DMS53 treated with DMSO at 0.1 percent for 48 hours (cell line): ENCODE measurements at regions not wholly inside any gene's neighbourhood (a gene's known extent, or its start where the extent isn't known, plus 50 kb on each side); places are given as distances from the start of the nearest gene placed in this dataset.

Experiments
- DNase-seq: peaks from one replicate; lab custom pipeline; 2025; ENCODE audit not compliant: unreplicated experiment; lab: John Stamatoyannopoulos, UW

DNA sequence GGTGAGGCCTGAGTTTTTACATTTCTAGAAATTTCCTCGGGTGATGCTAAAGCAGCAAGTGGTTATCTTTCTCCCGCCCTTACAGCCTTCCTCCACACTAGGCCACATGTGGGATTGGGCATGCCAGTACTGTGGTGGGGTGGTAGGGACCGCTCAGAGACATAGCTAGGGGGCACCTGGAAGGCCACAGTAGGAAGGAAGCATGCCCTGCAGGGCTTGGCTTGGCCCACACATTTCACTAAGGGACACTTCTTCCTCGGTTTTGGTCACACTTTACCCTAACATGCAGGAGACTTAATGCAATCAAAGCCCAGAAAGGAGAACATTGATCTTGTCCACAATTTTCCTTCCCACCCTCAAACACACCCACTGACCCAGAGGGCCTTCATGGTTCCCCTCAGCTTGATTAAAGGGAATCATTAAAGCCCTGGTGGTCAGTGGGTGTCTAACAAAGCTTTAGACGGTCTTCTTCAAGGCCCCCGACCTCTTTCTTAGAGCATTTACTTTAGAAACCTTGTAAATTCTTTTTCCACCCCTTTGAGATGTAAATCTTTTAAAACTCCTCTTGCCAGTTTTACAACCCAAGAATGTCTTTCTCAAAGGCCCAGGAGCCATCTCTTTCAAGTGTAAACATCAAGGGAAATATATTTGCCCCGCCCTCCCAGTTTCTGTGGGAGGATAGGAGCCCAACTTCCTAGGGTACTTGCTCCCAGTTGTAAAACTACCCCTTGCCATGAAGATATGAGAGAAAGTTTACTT, 246.4 kb upstream of the PTBP2 start:
- no peak for DNase-seq

DNA sequence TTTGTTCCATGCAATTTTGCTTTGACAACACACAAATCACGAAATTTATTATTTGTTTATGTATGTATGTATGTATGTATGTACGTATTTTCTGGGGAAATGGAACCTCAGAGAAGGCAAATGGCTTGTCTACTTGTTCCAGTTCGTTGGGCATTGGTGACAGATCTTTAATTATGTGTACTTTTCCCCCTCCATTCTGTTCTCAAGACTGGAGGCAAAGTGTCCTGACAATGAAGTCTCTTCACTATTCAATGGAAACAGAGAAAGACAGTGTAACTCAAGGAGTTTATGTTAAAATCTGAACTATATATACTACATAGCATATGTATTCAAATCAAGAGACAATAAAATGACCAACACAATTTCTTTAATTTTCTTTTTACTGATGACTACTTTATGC, 245.7 kb upstream of the PTBP2 start:
- DNase-seq = no peak

DNA sequence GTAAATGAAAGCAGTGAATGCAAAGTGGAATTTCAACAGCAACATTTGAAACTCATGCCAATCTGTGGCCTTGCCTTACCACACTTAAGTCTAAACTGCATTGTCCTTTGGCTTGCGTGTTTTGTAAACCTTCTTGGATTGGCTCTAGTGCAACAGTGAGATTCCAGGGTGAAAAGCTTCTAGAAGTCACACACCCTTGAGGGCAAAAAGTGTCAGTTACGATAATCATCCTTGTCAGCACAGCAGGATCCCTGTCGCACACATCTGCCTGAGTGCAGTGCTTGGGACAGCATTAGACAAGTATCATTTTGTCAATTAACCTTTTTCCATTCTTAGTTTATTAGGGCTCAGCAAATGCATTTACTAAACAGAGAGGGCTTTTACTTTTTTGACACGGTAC, 243.4 kb upstream of the PTBP2 start:
- DNase-seq = no peak

DNA sequence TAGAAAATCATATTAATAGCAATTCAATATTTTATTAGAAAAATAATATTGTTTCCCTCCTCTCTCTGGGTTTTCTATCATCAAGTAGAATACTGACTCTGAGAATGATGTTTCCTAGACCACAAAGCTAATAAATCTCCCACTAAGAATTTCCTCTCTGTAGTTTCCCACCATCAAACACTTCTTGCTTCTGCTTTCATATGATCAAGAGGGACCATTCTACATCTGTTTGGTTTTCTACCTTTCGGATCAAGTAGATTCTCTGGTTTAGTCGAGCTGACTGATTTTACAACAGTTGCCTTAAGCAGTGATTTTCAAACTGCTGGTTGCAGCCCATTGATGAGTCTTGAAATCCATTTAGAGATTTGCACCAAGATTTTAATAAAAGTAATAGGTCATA, 240.2 kb upstream of the PTBP2 start:
- no peak for DNase-seq

DNA sequence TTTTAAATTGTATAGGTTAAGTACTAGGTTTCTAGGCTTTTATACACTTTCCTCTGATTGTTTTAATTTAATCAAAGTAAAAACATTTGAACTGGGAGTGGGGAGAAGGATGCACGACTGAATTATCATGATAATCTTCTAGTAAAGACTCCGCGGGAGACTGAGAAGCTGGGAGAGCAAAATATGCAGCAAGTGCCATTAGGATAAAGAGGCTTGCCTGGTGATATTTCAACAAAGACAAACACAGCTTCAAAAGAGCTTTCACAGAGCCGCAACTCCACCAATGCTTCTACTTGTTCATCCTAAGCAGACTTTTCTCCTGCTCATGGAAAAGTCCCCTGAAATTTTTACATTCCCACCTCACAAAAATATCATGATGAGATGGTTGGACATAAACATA, 239.0 kb upstream of the PTBP2 start:
- no peak for DNase-seq

DNA sequence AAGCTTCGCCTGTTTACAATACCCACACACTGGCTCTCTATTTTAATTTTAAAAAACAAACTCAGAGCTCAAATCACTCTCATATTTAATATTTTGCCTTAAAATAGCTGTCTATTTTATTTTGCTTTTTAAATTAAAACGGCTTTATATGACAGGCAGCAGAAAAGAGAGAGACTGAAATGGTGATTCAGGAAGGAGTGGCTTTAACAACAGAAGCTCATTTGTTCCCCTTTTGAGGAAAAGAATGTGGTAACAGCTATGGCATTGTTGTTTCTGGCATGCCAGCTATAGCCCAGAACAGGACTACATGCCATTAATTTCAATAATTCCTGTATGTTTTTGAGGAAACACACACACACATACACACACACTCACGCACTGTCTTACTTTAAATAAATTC, 234.2 kb upstream of the PTBP2 start:
- no peak for DNase-seq

DNA sequence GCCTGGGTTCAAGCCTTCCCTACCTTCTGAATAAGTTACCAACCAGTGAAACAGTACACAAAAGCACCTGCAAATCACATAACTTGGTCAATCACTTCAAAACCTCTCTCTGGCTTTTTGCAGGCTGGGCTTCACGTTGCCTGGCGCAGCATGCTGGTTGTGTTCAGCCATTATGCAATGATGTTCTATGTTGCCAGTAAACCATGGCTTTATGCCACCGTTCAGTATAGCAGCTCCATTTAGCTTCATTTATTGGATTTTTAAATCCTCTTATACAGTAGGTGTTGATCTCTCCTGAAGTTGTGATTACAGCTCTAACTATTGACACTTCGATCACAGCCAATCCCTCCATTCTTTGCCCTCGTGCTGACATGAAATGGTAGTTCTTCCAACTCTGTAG, 233.6 kb upstream of the PTBP2 start:
- no peak for DNase-seq

DNA sequence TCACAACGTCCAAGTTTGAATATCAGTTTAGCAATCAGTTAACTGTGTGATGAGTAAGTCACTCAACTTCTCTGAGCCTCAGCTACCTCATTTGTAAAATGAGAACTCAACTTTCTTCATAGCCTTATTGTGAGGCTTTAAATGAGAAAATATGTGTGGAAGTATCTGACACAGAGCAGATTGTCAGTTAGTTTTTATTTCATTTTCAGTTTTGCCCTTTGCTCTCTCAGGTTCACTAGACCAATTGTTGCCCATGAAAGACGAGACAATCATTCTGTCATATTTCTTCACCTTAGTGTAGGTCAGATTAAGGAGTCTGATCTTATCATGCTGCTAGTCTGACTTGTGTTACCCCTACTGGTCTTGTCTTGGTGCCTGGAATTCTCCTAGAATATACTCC, 232.8 kb upstream of the PTBP2 start:
- DNase-seq = no peak

DNA sequence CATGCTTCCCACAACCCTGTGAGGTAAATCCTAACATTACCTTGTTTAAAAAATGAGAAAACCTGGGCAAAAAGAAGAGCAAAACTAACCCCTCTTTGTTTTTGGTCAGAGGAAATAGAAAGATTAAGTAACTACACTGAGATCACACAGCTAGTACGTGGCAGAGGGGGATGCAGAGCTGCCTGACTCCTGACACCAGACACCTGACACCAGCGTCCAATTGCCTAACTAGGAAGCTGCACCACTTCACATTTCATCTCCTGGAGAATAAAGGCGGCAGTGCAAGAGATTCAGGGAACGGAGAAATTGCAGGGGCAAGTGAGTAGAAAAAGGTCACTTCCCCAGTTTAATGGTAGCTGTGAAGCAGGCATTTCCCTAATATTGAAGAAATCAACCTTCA, 229.3 kb upstream of the PTBP2 start:
- DNase-seq = no peak

DNA sequence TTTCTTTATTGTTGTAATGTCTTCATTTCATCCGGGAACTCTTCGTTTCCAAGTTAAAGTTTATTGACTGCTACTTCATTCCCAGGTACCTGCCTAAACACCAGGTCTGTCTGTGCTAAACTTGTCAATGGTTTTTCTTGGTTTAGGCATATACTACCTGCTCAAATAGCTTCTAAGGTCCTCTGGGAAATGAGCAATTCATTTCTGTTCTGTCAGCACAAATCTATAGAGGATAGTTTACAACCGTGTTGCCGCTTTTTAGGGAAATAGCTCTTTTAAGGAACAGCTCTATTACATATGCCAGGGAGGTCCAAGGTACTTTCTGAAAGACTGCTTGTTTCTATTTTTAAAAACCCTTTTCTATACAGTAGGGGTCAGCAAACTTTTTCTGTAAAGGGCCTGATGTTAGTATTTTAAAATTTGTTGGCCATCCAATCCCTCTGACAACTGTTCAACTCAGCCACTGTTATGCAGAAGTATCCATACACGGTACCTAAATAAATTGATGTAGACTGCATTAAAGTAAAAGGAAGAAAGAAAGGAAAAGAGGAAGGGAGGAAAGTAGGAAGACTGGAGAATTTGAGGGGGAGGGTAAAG, 222.7 kb upstream of the PTBP2 start:
- DNase-seq = no peak

DNA sequence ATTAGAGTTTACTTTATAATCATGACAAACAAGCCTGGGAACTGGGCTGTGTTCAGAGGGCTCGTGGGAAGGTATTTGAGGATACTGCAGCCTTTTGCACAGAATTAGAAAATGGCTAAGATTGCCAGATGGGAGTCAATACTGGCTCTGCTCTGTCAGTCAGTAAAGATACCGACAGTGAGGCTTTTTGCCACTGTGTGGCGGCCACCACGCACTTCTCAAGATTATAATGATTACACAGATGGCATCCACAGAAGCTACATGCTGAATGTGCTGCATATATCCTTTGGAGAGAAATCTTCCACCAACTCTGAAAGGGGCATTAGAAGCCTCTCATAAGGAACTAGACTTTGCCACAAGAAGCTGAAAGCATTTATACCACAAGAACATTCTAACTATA, 213.4 kb upstream of the PTBP2 start:
- DNase-seq = no peak

DNA sequence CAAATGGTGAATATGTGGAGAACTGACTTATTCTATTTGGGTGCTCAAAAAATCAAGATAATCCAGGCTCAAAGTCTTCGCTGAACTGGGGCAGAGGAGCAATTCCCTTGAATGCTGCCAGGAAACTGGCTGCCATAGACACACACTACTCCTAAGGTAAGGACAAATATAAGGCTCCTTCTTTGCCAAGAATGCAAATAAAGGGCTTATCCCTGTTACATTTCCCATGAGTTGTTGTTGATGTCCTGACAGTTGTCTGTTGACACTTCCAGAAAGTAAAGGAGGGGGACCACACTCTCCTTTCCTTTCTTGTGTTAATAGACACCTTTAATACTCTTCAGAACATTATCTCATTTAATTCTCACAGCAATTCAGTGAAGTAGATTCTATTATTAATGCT, 212.2 kb upstream of the PTBP2 start:
- no peak for DNase-seq

DNA sequence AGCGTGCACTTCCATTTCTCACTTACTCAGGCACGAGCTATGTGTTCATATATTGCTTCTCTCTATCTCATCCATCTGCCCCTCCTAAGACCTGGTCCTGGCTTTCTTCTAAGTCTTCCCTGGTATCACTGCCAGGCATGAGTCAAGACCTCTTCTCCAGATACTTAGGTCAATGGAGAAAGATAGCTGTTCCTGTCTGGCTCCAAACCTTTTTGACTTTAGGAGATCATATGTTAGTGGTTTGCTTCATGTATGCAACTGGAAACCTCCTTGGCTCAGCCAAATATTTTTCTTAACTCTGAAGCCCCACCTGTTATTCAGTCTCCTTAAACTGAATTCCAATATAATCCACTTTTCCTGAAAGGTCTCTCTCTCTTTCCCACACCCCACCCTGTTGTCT, 211.6 kb upstream of the PTBP2 start:
- DNase-seq = no peak

DNA sequence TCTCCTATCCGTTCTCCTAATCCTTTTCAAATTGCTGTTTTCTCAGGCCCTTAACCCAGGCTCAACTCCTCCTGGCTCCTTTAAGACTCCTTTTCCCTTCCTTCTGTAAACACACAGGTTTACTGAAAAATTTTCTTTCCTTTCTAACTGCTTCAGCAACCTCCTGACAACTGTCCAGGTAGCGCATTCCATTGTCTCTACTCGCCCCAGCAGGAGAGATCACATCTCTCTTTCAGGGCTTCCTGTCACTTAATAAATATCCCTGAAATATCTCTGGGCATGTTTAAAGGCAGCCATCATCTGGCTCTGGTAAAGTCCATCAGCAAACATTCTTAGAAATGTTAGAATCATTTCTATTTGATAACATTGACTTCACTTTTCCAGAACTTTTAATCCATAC, 211.2 kb upstream of the PTBP2 start:
- DNase-seq = peak; percentile 59

DNA sequence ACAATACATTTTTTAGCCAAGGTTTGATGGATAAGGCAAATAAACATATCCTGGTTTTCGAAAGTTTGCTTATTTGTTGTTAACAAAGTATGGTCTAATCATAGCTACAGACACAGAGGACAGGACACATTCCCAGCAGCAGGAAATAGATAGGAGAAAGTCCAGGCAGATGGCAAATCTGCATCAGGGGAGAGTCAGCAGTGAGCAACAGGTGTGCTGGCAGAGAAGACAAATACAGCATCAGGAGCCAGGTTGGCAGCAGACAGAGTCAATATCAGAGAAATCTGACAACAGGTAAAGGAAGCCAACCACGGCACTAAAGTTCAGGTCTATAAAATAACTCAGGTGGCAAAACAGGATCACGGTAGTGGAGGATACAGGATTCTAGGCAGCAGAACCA, 210.7 kb upstream of the PTBP2 start:
- peak; percentile 97 for DNase-seq

DNA sequence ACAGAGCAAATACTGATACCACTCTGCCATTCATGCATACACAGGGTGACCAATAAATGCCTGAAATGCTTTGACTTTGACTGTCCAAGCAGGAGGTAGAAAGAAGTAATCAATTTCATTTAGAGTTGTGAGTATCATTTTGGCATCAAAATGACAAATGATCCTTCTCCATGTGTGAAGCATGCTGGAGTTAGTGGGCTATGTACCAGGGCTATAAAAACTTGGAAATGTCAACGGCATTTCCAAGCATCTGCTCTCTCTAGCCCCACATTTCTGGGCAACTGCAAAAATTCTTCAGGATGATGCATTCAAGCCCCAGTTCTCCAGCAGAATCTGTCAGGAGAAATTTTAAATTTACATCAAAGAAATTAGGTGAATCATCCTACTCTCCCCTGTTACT, 208.4 kb upstream of the PTBP2 start:
- no peak for DNase-seq

DNA sequence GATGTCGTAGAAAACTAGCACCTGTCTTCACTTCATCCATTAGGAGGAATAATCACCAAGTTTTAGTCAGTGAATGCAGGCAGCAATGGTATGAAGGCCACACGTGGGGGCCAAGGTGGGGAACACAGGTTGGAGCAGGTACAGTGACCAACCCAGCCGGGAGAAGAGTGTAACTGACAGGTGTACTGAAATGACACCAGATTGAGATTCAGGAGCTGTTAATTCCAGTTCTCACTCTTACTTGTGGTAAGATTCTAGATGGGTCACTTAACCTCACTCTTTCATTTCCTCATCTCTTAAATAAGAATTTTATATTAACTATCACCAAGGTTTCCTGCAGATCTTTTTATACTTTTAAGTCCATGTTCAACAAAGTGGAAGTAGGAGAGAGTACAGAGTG, 206.2 kb upstream of the PTBP2 start:
- no peak for DNase-seq

DNA sequence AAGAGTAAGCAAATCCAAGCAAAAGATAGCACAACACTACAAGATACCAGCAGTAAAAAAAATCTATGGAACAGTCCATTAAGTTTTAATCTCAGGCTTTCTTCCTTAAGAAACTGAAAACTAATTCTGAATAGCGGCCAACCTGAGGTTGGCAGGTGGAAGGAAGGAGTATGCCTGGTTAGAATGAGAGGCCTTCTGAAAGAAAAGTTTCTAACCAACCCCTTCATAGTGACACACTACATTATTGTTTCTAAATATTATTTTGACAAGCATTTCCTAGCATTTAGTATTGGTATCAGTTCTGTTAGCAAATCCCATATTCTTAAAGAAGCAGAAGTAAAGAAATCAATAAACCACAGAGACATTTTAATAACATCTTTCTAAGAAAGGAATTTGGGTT, 205.7 kb upstream of the PTBP2 start:
- no peak for DNase-seq

DNA sequence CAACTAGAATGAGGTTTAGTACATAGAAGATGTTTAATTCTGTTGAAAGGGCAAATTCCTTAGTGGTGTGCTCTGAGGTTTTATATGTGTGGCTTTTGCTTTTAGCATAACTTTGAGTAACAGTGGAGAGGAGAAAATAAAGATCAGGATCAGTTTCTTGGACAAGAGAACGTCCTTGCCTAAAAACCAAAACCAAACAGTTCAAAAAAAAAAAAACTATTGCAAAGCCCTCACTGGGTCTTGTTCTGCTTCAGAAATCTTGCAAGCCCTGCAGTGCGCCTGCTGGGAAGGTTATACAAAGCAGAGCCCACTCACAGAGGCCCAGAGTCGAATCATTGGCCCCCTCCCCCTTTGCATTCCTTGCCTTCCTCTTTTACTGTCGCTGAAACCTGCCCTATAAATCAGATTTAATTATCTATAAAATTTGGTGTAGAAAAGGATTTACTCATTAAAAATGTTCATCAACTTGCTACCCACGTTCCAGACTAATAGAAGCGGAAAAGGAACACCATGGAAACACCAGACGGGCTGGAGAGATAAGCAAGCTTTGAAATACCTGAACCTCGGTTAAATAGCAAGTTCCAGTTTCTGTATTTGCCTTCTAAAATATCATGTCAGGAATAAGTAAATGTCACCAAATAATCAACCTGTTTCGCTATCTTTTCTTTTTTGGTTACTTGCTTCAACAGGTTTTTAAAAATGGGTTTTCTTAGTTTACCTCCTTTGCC, 201.6 kb upstream of the PTBP2 start:
- no peak for DNase-seq

DNA sequence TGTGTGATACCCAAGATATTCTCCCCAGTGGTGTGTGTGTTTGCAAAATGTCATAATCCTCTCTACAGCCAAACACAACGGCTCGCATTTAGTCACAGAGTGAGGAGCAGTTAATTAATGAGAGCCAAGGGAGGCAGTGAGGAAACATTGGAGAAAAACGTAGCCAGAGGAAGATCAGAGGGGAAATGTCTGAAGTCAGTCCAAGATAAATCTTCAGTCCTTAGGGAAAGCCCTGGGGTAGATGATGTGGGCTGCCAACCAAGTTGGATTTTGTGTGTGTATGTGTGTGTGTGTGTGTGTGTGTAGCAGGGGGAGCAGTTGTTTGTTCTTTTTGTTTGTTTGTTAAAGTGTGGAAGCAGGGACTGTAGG, 201.0 kb upstream of the PTBP2 start:
- no peak for DNase-seq

DNA sequence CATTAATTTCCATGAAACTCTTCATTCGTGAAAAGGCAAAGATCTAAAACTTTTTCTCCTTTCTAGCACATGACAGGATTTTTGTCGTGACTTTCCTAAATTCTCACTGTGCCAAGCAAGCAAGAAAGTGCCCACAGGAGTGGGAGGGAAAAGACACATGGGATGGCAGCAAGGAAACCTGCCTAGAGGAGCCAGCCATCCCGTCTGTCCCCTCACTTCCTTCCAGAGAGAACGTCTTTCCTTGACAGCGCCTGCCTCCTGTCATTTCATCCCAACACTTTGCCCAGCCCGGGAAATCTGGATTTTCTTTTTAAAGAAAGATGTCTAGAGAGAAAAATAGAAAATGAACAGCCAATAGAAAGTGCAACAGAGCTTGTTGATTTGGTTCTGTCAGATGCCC, 200.6 kb upstream of the PTBP2 start:
- DNase-seq = no peak

DNA sequence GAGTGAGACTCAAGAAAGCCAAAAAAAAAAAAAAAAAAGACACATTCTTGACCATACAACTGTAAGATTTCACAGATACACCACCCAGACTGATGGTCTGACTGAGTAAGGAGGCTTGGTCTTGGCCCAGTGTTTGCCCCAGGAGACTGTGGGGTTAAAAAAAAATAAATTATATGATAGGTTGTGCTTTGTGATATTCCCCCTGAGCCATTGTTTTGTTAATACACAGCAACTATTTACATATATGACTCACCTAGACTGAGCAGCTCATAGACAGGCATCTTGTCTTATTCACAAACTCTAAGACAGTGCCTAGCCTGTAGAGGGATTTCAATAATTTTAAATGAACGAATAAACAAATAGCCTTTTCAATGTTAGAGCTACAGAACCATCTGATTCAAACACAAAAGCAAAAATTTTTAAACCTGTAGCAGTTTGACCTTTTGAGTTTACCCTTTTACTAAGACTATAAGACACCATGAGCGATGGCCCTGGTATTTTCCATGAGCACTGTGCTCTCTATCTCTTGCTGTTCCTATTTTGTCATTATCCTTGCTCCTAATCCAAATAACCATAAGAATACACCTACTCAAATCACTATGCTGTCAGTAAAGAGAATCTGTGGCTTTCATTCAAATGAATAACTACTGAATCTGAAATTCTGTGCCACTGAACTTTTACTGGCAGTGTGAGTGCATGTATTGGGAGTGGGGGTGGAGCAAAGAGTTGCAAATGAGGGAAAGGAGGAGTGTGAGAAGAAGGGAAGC, 199.4 kb upstream of the PTBP2 start:
- peak; percentile 61 for DNase-seq
